SHP77 treated with DMSO at 0.1 percent for 48 hours (cell line): ENCODE measurements at regions not wholly inside any gene's neighbourhood (a gene's known extent, or its start where the extent isn't known, plus 50 kb on each side); places are given as distances from the start of the nearest gene placed in this dataset.

ENCODE experiments used
- DNase-seq: peaks from one replicate; lab custom pipeline; 2025; lab: John Stamatoyannopoulos, UW

- DNase-seq: no peak
Measured at GRCh38 chr16:85309656-85310587, 197.7 kb upstream of the CIBAR2 start.

DNA sequence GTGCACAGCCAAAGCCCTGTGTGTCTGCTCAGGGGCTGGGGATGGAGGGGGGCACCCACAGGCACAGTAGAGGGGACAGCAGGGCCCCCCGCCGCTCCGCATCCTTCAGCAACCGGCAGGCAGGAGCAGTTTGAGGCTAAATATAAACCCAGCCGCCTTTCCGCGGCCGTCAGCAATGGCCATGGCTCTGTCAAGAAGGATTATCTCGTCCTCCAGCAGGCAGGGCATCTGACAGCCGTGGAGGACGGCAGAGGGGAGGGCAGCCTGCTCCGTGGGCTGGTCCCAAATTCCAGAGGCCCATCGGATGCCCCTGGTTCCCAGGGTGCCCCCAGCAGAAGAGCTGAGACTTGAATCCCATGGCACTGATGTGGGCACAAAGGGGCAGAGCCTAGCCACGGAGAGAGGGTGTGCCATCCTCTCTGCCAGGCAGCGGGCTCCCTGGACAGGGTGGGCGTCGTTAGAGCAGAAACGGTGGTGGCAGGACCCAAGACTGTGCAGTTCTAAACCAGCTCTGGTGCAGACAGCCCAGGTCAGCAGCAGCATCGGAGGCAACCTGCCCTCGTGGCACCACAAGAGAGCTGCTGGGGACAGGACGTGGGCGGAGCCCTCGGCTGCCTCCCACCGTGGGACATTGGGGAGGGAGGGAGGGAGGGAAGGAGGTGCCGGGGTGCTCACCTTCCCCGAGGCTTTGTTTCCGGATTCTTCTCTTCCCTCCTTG is 198.8 kb upstream of the CIBAR2 start:
- DNase-seq: no peak

- DNase-seq: no peak
Measured at GRCh38 chr16:85311741-85312140, 199.5 kb upstream of the CIBAR2 start.

DNA sequence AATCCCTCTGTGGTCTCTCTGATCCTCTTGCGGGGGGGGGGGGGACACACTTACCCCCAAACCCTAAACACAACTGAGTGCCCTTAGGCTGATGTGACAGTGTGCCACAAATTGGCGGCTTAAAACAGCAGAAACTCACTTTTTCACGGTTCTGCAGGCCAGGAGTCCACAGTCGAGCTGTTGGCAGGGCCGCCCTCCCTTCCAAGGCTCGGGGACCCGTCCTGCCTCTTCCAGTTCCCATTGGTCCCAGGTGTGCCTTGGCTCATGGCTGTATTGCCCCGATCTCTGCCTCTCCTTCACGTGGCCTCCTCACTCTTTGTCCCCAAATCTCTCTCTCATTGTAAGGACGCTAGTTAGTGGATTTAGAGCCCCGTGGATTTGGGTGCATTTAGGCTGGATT is 199.9 kb upstream of the CIBAR2 start:
- DNase-seq: no peak

GRCh38 chr16:85312642-85313525 is 200.6 kb upstream of the CIBAR2 start:
- DNase-seq: no peak

GRCh38 chr16:85313526-85314301 is 201.4 kb upstream of the CIBAR2 start:
- no peak for DNase-seq

- no peak for DNase-seq
Measured at GRCh38 chr16:85314512-85314971, 202.3 kb upstream of the CIBAR2 start.

- DNase-seq: no peak
Measured at GRCh38 chr16:85315866-85316265, 203.6 kb upstream of the CIBAR2 start.

DNA sequence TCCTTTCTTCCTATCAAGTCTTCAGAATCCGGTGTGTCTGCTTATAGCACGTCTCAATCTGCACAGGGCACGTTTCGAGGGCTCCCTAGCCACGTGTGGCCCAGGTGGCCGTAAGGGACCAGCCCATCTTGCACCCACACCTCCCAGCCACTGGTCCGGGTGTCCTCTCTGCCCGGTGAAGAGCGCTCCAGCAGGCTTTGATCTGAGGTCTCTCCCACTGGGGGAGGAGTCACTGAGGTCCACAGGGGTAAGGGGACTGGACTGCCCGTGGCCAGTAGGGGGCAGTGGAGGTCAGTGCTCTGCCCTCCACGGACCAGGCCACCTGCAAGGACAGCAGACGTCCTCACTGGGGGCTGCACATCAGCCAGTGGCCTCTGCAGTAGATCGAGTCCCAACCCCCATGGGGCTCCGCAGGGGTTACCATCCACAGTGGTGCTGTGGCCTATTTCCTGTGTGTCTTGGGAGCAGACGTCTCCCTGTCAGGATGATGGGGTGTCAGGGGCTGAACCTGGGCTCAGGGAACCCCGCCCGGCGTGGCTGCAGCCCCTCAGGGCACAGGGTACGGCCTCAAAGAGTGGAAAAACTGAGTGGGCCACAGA is 204.1 kb upstream of the CIBAR2 start:
- peak; percentile 61 for DNase-seq

- DNase-seq: no peak
Measured at GRCh38 chr16:85316944-85317343, 204.7 kb upstream of the CIBAR2 start.

DNA sequence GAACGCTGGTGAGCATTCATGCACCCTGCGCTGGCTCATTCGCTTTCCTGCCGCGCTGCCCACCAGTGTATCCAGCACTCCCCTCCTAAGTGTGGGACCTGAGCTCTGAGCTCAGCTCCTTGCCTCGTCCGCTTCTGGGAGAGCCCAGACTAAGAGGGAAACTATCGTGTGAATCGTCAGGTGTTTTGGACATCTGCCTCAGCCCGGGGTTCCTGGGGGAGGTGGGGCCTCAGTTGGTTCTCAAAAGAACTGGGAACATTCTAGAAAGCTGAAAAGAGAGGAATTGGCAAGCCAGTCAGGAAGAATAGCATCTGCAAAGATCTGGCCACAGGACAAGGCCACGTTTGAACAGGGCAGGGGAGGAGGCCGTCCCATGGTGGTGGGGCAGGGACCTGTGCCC is 205.4 kb upstream of the CIBAR2 start:
- no peak for DNase-seq

- DNase-seq: no peak
Measured at GRCh38 chr16:85319208-85319983, 207.1 kb upstream of the CIBAR2 start.

DNA sequence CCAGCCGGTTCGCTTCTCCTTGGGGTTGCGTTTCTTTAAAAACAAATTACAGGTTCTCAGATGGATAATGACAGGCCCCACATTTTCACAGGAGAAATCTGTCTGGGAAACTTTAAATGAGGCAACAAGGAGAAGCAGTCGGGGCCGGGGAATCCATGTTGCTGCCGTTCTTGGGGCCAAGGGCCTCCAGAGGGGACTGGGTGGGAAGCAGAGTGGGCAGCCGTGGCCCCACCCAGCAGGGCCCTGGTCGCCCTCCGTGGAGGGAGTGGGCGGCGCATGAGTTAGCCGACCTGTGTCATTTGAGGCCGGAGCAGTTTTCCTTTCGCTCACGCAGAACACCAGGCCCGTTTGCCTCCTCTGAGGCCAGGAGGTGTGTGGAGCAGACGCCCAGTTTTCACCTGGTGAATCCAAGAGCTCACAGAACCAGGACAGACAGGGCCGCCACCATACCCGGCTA is 207.7 kb upstream of the CIBAR2 start:
- no peak for DNase-seq

DNA sequence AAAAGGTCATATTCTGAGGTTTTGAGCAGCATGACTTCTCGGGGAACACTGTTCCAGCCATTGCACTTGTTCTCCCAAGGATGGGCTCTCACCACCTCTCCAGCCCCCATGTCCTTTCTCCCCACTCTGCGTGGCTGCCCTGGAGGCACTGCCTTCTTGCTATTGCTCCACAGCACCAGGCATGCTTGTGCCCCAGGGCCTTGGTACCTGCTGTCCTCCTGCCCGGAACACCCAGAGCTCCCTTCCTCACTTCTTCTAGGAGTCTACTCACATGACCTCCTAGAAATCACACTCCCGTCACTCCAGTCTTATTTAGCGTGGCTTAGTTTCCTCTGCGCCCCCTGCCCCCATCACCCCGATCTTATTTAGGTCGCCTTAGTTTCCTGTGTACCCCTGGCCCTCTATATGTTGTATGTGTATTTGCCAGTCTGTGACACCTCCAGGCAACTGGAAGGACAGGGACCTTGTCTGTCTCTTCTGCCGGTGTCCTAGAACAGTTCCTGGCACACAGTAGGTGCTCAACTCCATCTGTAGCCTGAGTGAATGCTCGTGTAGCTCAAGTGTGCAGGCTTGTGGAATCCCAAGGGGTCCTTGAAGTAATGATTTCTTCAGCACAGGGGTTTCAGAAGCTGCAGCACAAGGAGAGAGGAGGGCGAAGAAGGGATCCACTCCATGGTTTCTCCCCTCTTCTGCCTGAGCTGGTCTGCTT is 208.6 kb upstream of the CIBAR2 start:
- DNase-seq: no peak

- DNase-seq: no peak
Measured at GRCh38 chr16:85321509-85322271, 209.4 kb upstream of the CIBAR2 start.

DNA sequence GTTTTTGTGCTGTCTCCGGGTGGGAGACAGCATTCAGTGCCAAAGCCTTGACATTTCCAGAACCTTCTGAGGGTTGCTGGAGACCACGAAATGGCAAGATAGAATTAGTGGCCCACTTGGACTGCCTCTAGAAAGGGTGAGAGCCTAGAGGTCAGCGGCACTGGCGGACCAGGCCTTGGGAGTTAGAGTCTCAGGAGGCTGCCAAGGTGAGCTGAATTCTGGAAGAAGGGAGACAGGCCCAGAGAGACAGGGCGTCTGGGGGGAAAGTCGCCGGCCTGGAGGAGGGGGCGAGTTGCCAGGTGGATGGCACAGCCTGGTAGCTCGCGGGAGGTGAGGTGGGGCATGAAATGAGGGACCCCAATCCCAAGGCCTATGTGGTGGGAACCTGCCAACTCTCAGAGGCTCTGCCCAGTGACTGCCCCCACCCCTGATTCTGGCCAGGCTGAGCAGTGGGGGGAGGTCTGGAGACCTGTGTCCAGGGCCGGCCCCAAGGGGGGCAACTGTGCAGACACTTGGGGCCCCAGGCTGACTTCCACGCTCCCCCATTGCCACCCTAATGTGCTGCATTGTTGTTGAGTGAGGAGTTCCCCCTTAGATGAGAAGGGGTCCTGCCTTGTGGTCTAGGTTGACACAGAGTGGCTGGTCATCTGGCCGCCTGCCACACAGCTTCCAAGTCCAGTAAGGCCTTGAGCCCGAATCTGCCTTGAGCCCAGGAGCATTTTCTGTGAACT is 211.1 kb upstream of the CIBAR2 start:
- DNase-seq: no peak

- DNase-seq: no peak
Measured at GRCh38 chr16:85323961-85324253, 211.6 kb upstream of the CIBAR2 start.

DNA sequence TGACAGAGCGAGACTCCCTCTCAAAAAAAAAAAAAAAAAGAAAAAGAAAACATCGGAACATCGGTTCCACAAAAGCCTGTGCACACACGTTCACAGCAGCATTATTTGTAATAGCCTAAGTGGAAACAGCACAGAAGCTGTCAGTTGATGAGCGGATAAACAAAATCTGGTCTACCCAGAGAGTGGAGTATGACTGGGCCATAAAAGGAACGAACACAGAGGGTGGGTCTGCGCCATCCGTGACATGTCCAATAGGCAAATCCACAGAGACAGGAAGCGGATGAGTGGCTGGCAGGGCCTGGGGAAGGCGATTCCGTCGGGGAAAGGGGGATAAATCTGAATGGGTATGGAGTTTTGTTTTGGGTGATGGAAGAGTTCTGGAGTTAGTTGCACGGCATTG is 212.2 kb upstream of the CIBAR2 start:
- no peak for DNase-seq
